ENCODE measurements at regions not wholly inside any gene's neighbourhood (a gene's known extent, or its start where the extent isn't known, plus 50 kb on each side); places are given as distances from the start of the nearest gene placed in this dataset.

GRCh38 chr5:74457876-74458275, 182.7 kb downstream of the ENC1 start:
- H3K36me3 ChIP-seq (ENCODE audit: insufficient read depth, low read length), result no peaks in the 10 kb centered on the region
- peaks cover 7% of the 10 kb centered on the region for H3K27me3 ChIP-seq (ENCODE audit: insufficient read depth, low read length)
- H3K79me2 ChIP-seq (ENCODE audit: insufficient read depth, low read length), result no peaks in the 10 kb centered on the region
- H3K4me2 ChIP-seq (ENCODE audit: insufficient read depth, low read length), result no peak overlapping the region
- H3K9me3 ChIP-seq (ENCODE audit: low read depth, low read length), result no peaks in the 10 kb centered on the region
- no peak overlapping the region for H3K4me3 ChIP-seq (ENCODE audit: insufficient read depth, low read length)
- no peak for DNase-seq (ENCODE audit: insufficient read length, low spot score, missing footprints)
- H4K20me1 ChIP-seq (ENCODE audit: insufficient read depth, low read length), result no peaks in the 10 kb centered on the region
- H3K27ac ChIP-seq (ENCODE audit: low read depth, low read length), result no peak overlapping the region
- H3K4me1 ChIP-seq (ENCODE audit: insufficient read depth, low read length), result no peaks in the 10 kb centered on the region
- no peak for TF ChIP-seq CTCF (IDR thresholded peaks at IDR 0.05; ENCODE audit: extremely low read depth, low read depth, low read length)
- no peak overlapping the region for H2AFZ ChIP-seq (ENCODE audit: low read length)

DNA sequence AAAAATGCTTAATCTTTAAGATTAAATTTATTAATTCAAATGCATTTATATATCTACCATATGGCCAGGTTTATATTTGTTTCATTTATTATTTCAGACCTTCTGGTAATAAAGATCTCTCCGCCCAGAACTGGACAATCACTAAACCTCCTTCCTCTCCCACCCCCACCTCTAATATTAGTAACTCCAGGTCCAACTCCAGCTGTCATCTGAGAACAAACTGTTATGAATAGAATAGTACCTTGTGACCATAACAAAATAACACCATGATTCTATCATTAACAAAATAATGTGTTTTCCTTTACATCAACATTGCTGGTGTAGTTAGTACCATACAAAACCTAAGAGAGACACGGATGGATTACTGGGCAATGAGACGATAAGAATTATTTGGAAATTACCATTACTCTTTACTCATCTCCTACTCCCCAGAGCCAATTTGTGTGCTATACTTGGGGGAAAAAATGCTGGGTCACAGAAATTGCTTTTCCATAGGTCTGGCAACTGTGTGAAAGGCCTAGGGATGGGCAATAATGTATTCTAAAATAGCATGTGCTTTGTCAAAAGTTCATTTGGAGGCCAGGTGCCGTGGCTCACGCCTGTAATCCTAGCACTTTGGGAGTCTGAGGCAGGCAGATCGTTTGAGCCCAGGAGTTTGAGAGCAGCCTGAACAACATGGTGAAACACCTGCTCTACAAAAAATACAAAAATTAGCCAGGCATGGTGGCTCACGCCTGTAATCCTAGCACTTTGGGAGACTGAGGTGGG, 186.1 kb downstream of the ENC1 start:
- H3K4me3 ChIP-seq (ENCODE audit: insufficient read depth, low read length), result no peak overlapping the region
- DNase-seq (ENCODE audit: insufficient read length, low spot score, missing footprints), result no peak
- H3K4me1 ChIP-seq (ENCODE audit: insufficient read depth, low read length), result no peaks in the 10 kb centered on the region
- H3K9me3 ChIP-seq (ENCODE audit: low read depth, low read length), result no peaks in the 10 kb centered on the region
- no peaks in the 10 kb centered on the region for H3K79me2 ChIP-seq (ENCODE audit: insufficient read depth, low read length)
- no peak overlapping the region for H3K27ac ChIP-seq (ENCODE audit: low read depth, low read length)
- no peak overlapping the region for H3K4me2 ChIP-seq (ENCODE audit: insufficient read depth, low read length)
- H4K20me1 ChIP-seq (ENCODE audit: insufficient read depth, low read length), result no peaks in the 10 kb centered on the region
- H3K36me3 ChIP-seq (ENCODE audit: insufficient read depth, low read length), result no peaks in the 10 kb centered on the region
- no peak for TF ChIP-seq CTCF (IDR thresholded peaks at IDR 0.05; ENCODE audit: extremely low read depth, low read depth, low read length)
- H2AFZ ChIP-seq (ENCODE audit: low read length), result no peak overlapping the region
- no peaks in the 10 kb centered on the region for H3K27me3 ChIP-seq (ENCODE audit: insufficient read depth, low read length)

- Histone ChIP-seq H4K20me1 (ENCODE audit: insufficient read depth, low read length) (no peaks in the 10 kb centered on the region), H3K4me3 (ENCODE audit: insufficient read depth, low read length) (no peak overlapping the region)
Measured at GRCh38 chr5:74452856-74453255, 187.7 kb downstream of the ENC1 start.

More at GRCh38 chr5:74452856-74453255, 187.7 kb downstream of the ENC1 start:
- no peaks in the 10 kb centered on the region for H3K27me3 ChIP-seq (ENCODE audit: insufficient read depth, low read length)
- DNase-seq (ENCODE audit: insufficient read length, low spot score, missing footprints), result no peak
- no peak overlapping the region for H2AFZ ChIP-seq (ENCODE audit: low read length)
- no peak overlapping the region for H3K27ac ChIP-seq (ENCODE audit: low read depth, low read length)
- H3K4me2 ChIP-seq (ENCODE audit: insufficient read depth, low read length), result no peak overlapping the region
- H3K4me1 ChIP-seq (ENCODE audit: insufficient read depth, low read length), result no peaks in the 10 kb centered on the region
- H3K36me3 ChIP-seq (ENCODE audit: insufficient read depth, low read length), result no peaks in the 10 kb centered on the region
- H3K79me2 ChIP-seq (ENCODE audit: insufficient read depth, low read length), result no peaks in the 10 kb centered on the region
- H3K9me3 ChIP-seq (ENCODE audit: low read depth, low read length), result no peaks in the 10 kb centered on the region
- TF ChIP-seq CTCF (IDR thresholded peaks at IDR 0.05; ENCODE audit: extremely low read depth, low read depth, low read length), result no peak
